ENCODE measurements at regions not wholly inside any gene's neighbourhood (a gene's known extent, or its start where the extent isn't known, plus 50 kb on each side); places are given as distances from the start of the nearest gene placed in this dataset.

DNA sequence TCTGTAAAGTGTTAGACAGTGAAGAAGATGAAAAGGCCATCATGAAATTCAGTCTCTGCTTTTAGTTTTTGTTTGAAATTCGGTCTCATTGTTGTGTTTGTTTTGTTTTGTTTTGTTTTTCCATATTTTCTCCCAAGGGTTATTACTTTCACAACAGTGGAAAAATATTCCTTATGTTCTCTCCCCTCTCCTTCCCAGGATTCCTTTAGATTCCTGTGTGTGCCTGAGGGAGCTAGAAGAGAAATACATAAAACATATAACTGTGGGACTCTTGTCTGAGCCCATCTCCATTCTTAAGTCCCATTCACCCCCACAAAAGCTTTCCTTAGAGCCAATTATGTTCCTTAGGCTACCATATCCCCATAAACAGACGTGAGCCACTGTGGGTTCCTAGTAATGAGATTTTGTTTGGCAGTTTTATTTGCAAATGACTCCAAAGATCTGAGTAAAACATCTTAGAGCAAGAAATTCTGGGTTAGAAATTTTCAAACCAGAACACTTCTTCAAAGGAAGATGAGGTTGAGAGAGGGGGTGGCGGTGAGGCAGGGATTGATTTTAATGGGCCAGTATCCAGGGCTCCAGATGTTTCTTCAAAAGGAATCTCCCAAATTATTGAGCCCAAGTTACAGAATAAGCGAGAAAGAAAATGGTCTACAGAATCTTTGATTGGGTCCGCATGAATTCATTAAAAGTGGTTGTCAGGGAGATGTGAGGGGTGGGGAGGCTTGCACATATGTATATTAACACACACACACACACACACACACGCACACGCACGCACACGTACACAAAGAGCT, 157.8 kb upstream of the TNP1 start:
- Histone ChIP-seq H3K4me3 (no peak overlapping the region), H3K27ac (no peak overlapping the region)
- TF ChIP-seq, protein P1, sequence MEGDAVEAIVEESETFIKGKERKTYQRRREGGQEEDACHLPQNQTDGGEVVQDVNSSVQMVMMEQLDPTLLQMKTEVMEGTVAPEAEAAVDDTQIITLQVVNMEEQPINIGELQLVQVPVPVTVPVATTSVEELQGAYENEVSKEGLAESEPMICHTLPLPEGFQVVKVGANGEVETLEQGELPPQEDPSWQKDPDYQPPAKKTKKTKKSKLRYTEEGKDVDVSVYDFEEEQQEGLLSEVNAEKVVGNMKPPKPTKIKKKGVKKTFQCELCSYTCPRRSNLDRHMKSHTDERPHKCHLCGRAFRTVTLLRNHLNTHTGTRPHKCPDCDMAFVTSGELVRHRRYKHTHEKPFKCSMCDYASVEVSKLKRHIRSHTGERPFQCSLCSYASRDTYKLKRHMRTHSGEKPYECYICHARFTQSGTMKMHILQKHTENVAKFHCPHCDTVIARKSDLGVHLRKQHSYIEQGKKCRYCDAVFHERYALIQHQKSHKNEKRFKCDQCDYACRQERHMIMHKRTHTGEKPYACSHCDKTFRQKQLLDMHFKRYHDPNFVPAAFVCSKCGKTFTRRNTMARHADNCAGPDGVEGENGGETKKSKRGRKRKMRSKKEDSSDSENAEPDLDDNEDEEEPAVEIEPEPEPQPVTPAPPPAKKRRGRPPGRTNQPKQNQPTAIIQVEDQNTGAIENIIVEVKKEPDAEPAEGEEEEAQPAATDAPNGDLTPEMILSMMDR (IDR thresholded peaks at IDR 0.05; ENCODE audit: low read depth, low read length): no peak

DNA sequence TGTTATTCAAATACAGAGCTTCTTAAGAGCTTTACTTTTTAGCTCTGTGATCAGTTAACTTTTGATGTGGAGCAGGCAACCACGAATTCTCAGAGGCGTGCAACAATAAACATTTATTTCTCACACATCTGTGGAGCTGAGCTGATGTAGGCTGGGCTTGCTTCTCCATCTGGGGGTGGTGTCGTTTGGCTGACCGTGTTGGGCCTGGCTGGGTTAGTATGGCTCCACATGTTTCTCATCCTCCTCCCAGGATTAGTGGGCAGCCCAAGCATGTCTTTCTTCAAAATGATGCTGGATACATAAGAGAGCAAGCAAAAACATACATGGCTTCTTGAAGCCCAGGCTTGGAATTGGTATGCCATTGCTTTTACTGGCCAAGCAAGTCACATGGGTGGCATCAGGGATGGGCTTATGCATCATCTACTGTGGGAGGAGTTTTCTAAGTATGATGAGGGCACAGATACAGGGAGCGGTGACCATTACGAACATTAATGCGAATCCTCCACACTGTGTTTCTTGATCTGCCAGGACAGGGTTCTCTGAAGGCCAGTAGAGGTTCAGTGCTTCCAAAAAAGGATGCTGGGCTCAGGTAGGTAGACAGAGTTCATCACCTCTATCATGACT, 157.0 kb upstream of the TNP1 start:
- Histone ChIP-seq H3K27ac (no peak overlapping the region), H3K36me3 (no peaks in the 10 kb centered on the region), H3K27me3 (no peaks in the 10 kb centered on the region), H3K4me3 (no peak overlapping the region), H3K9me3 (ENCODE audit: low read depth) (no peaks in the 10 kb centered on the region), H3K4me1 (ENCODE audit: low read depth) (no peaks in the 10 kb centered on the region)
- DNase-seq (ENCODE audit: low read depth in 1 of 2, low spot score in 1 of 2): no peak
- TF ChIP-seq, protein P1 (IDR thresholded peaks at IDR 0.05; ENCODE audit: low read depth, low read length): no peak

More for the DNA sequence above, 157.8 kb upstream of the TNP1 start:
- Histone ChIP-seq H3K36me3 (no peaks in the 10 kb centered on the region), H3K9me3 (ENCODE audit: low read depth) (no peaks in the 10 kb centered on the region), H3K4me1 (ENCODE audit: low read depth) (no peaks in the 10 kb centered on the region), H3K27me3 (no peaks in the 10 kb centered on the region)
- no peak for DNase-seq (ENCODE audit: low read depth in 1 of 2, low spot score in 1 of 2)

DNA sequence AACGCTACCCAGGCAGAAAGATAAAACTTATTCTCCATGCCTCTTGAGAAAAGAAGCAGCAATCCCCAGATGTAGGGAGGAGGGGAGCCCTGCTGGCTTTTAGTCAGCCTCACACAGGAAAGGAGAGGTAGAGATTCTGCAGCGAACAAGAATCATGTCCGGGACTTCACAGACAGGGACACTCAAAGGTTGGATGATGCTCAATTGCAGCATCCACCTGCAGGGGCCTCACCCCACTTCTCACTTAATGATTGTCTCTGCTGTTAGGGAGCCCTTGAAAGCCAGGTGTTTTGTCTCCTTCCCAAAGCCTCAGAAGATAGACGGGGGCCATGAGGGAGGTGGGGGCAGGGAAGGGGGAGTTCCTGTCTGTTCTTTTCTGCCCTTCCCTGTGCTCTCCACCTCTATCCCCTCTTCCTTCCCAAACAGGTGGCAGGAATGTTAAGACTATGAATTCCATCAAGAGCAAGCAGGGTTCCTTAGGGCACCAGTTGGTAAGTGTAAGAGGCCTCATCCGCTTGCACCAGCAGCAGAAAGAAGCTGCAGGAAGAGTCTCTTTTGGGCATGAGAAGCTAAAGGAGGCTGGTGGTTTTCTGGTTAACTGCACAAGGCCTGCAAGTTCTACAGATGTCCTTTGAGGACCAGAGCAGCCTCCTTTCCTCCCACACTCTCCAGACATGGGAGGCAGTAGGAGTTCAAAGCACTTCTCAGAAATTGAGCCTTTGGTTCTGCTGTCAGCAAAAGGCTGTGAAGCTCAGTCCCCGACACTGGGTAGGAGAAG, 154.7 kb upstream of the TNP1 start:
- H3K9me3 ChIP-seq (ENCODE audit: low read depth): no peaks in the 10 kb centered on the region
- no peak overlapping the region for H3K4me3 ChIP-seq
- no peaks in the 10 kb centered on the region for H3K4me1 ChIP-seq (ENCODE audit: low read depth)
- H3K27ac ChIP-seq: no peak overlapping the region
- H3K36me3 ChIP-seq: no peaks in the 10 kb centered on the region
- TF ChIP-seq, protein P1 (IDR thresholded peaks at IDR 0.05; ENCODE audit: low read depth, low read length): no peak
- no peak for DNase-seq (ENCODE audit: low read depth in 1 of 2, low spot score in 1 of 2)
- no peaks in the 10 kb centered on the region for H3K27me3 ChIP-seq

DNA sequence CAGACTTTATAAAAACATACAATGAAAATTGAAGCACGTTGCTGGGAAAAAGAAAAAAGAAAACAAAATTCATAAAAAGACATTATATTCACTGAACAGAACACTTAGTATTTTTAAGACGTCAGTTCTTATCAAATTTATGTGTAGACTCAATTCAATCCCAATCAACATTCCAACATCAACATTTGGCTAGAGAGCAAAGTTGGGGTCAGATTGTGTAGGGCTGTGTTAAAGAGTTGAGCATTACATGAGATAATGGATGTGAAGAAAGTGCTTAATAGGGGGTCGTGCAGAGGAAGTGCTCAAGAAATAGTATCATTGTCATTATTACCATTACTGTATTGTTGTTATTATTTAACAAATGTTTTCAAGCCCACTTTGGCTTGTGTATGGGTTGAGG, 154.1 kb upstream of the TNP1 start:
- no peak for DNase-seq (ENCODE audit: low read depth in 1 of 2, low spot score in 1 of 2)
- Histone ChIP-seq H3K9me3 (ENCODE audit: low read depth) (no peaks in the 10 kb centered on the region), H3K27me3 (no peaks in the 10 kb centered on the region), H3K36me3 (no peaks in the 10 kb centered on the region), H3K4me1 (ENCODE audit: low read depth) (no peaks in the 10 kb centered on the region), H3K27ac (no peak overlapping the region), H3K4me3 (no peak overlapping the region)
- TF ChIP-seq, protein P1 (IDR thresholded peaks at IDR 0.05; ENCODE audit: low read depth, low read length): no peak

DNA sequence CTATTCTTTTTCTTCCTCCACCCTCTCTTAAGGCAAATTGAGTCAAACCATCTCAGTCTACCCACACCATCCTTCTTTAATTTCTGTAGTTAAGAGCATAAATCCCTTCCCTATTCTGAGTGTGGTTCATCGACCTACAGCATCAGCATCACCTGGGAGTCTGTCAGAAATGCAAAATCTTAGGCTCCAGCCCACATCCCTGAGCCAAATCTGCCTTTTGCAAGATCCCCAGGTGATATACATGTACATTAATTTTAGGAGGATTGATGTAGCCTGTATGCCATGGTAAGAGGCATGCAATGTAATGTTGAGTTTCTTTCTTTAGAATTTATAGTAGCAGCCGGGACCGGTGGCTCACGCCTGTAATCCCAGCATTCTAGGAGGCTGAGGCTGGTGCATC, 151.7 kb upstream of the TNP1 start:
- TF ChIP-seq, protein P1 (IDR thresholded peaks at IDR 0.05; ENCODE audit: low read depth, low read length): no peak
- Histone ChIP-seq H3K27me3 (no peaks in the 10 kb centered on the region), H3K4me3 (no peak overlapping the region), H3K27ac (no peak overlapping the region), H3K36me3 (no peaks in the 10 kb centered on the region), H3K9me3 (ENCODE audit: low read depth) (no peaks in the 10 kb centered on the region), H3K4me1 (ENCODE audit: low read depth) (no peaks in the 10 kb centered on the region)
- no peak for DNase-seq (ENCODE audit: low read depth in 1 of 2, low spot score in 1 of 2)
